Muscle layer of duodenum (tissue), 2 donors: ENCODE measurements at regions not wholly inside any gene's neighbourhood (a gene's known extent, or its start where the extent isn't known, plus 50 kb on each side); places are given as distances from the start of the nearest gene placed in this dataset.

Experiments used
- H3K27ac ChIP-seq: one replicate; pipeline ENCODE4 v1.7.0; 2013; ENCODE audit warnings: mild to moderate bottlenecking, low read length
- H3K27me3 ChIP-seq: one replicate; pipeline ENCODE4 v1.7.0; 2013; ENCODE audit warnings: low read depth, mild to moderate bottlenecking, control low read depth, low read length
- H3K36me3 ChIP-seq, 2 donors: one replicate each; pipeline ENCODE4 v1.7.0; 2013; ENCODE audit warnings: low read length in 2 of 2, control low read depth in 1 of 2, mild to moderate bottlenecking in 1 of 2; ENCODE audit not compliant: insufficient read depth in 2 of 2, control insufficient read depth in 1 of 2
- H3K4me1 ChIP-seq, 2 donors: one replicate each; pipeline ENCODE4 v1.7.0; 2013; ENCODE audit warnings: low read length in 2 of 2, mild to moderate bottlenecking in 2 of 2, control low read depth in 1 of 2, moderate library complexity in 1 of 2; ENCODE audit not compliant: insufficient read depth in 2 of 2, control insufficient read depth in 1 of 2
- H3K4me3 ChIP-seq, 2 donors: one replicate each; pipeline ENCODE4 v1.7.0; 2013; ENCODE audit warnings: low read length in 2 of 2, low read depth in 1 of 2, mild to moderate bottlenecking in 1 of 2
- H3K9me3 ChIP-seq, 2 donors: one replicate each; pipeline ENCODE4 v1.7.0; 2013; ENCODE audit warnings: low read length in 2 of 2, control low read depth in 1 of 2, mild to moderate bottlenecking in 1 of 2; ENCODE audit not compliant: control insufficient read depth in 1 of 2
- donor health status: healthy.

DNA sequence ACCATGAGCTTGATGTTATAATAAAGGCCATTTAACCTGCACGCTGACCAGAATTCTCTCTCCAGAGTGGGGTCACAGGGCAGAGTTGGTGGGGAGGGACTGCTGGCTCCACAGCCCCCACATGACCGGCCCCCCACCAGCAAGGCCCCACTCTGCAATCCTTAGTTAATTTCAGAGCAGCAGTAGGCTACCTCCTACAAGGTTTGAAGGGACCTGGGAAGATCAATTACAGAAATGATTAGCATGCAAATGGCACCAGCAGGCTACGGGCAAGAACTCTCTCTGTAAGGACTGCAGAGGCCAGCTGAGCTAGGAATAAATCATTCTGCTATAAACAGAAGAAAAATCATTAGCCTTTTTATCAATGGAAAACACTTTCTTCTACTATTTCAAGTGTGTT lies 135.3 kb downstream of the C1D start:
- Histone ChIP-seq H3K36me3 (no peaks in the 10 kb centered on the region), H3K27me3 (no peaks in the 10 kb centered on the region), H3K4me3 (no peak overlapping the region), H3K4me1 (no peaks in the 10 kb centered on the region), H3K9me3 (no peaks in the 10 kb centered on the region), H3K27ac (no peak overlapping the region)

- Histone ChIP-seq H3K36me3 (no peaks in the 10 kb centered on the region), H3K4me3 (no peak overlapping the region), H3K4me1 (no peaks in the 10 kb centered on the region), H3K27me3 (no peaks in the 10 kb centered on the region), H3K27ac (no peak overlapping the region), H3K9me3 (no peaks in the 10 kb centered on the region)
These were observed 132.6 kb downstream of the C1D start for GRCh38 chr2:67930156-67930555.

DNA sequence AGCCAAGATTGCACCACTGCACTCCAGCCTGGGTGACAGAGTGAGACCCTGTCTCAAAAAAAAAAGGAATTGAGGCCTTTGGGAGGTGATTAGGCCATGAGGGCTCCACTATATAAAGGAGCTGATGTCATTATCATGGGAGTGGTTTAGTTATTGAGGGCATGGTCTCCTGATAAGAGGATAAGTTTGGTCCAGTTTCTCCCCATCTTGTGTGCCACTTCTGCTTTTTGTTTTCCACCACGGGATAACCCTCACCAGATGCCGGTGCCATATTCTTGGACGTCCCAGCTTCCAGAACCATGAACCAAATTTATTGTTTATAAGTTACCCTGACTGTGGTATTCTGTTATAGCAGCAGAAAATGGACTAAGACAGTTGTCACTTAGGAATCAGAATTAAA lies 125.8 kb downstream of the C1D start:
- Histone ChIP-seq H3K4me1 (no peaks in the 10 kb centered on the region), H3K36me3 (no peaks in the 10 kb centered on the region), H3K27me3 (no peaks in the 10 kb centered on the region), H3K4me3 (no peak overlapping the region), H3K9me3 (no peaks in the 10 kb centered on the region), H3K27ac (no peak overlapping the region)

DNA sequence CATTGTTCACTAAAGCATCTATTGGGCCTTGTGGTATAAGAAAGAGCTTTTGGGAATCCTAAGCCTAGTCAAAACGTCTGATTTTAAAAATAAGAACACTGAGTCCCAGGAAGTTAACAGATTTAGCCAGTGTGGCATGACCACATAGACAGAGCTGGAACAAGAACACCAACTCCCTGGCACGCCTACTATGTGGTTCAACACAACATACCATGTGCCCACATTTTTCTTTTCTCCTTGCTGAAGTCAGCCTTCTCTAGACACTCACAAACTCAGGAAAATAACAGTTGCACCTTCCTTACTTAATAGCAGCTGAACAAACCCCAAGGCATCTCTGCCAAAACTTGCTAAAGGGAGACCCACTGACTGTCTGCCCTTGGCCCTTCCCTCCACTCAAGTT lies 124.8 kb downstream of the C1D start:
- Histone ChIP-seq H3K27me3 (no peaks in the 10 kb centered on the region), H3K4me3 (no peak overlapping the region), H3K36me3 (no peaks in the 10 kb centered on the region), H3K27ac (no peak overlapping the region), H3K4me1 (no peaks in the 10 kb centered on the region), H3K9me3 (no peaks in the 10 kb centered on the region)

GRCh38 chr2:67945056-67945455 lies 117.7 kb downstream of the C1D start:
- Histone ChIP-seq H3K27ac (no peak overlapping the region), H3K36me3 (no peaks in the 10 kb centered on the region), H3K4me3 (no peak overlapping the region), H3K9me3 (no peaks in the 10 kb centered on the region), H3K4me1 (no peaks in the 10 kb centered on the region), H3K27me3 (no peaks in the 10 kb centered on the region)

DNA sequence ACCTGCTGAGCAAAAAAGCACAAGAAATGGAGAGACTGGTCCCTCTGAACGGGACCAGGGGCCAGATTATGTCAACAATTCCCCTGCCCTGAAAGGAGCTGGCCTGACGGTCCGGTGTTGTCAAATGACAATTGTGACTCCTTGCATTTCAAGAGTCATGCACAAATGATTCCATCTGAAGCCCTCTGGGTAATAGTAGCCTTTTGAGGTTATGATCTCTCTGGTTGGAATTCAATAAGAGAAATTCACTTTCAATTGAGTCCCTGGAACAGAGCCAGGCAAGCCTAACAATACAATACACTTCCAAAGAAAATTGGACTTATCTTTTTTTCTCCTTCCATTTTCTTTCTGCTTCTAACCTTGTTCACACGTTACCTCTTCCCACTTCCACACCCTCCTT lies 116.9 kb downstream of the C1D start:
- H3K27me3 ChIP-seq: no peaks in the 10 kb centered on the region
- no peaks in the 10 kb centered on the region for H3K4me1 ChIP-seq
- H3K27ac ChIP-seq: no peak overlapping the region
- H3K9me3 ChIP-seq: no peaks in the 10 kb centered on the region
- H3K36me3 ChIP-seq: no peaks in the 10 kb centered on the region
- no peak overlapping the region for H3K4me3 ChIP-seq

DNA sequence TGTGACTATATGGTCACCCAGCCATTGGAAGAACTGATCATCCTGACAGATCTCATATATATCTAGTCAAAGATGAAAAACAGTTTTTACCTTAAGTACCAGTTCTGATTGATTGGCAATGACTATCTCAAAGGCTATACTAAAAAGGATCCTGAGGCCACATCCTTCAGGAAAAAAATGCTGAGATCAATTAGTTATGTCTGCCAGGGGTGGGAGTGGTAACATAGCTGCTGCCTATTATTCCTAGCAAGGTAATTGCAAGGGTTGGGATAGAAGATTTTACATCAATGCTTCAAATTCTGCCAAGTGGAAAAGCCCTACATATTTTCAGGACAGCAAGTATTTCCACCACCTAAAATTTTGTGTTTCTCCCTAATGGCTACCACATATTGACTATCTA lies 114.7 kb downstream of the C1D start:
- Histone ChIP-seq H3K27ac (no peak overlapping the region), H3K27me3 (no peaks in the 10 kb centered on the region), H3K4me3 (no peak overlapping the region), H3K4me1 (no peaks in the 10 kb centered on the region), H3K9me3 (no peaks in the 10 kb centered on the region), H3K36me3 (no peaks in the 10 kb centered on the region)

DNA sequence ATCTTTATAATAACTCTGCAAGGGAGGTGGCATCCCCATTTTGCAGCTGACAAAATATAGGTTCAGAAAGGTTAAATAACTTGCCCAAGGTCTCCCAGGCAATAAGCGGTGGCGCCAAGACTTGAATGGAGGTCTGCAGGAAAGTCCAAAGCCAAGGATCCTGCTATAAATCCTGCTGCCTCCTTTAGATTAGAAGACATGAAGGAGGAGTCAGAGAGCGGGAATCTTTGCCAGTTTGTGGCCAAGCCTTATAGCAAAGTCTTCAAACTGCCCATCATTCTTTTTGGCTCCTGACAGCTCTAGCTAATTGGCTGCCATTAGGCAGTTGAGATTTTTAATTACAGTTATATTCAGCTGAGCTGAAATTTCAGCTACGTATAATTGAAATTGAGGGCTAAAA lies 114.3 kb downstream of the C1D start:
- no peak overlapping the region for H3K27ac ChIP-seq
- H3K9me3 ChIP-seq: no peaks in the 10 kb centered on the region
- no peaks in the 10 kb centered on the region for H3K4me1 ChIP-seq
- H3K27me3 ChIP-seq: no peaks in the 10 kb centered on the region
- H3K36me3 ChIP-seq: no peaks in the 10 kb centered on the region
- H3K4me3 ChIP-seq: no peak overlapping the region

- Histone ChIP-seq H3K27me3 (no peaks in the 10 kb centered on the region), H3K9me3 (no peaks in the 10 kb centered on the region), H3K36me3 (no peaks in the 10 kb centered on the region), H3K27ac (no peak overlapping the region), H3K4me3 (no peak overlapping the region), H3K4me1 (no peaks in the 10 kb centered on the region)
These were observed 112.8 kb downstream of the C1D start for GRCh38 chr2:67950018-67950417.

DNA sequence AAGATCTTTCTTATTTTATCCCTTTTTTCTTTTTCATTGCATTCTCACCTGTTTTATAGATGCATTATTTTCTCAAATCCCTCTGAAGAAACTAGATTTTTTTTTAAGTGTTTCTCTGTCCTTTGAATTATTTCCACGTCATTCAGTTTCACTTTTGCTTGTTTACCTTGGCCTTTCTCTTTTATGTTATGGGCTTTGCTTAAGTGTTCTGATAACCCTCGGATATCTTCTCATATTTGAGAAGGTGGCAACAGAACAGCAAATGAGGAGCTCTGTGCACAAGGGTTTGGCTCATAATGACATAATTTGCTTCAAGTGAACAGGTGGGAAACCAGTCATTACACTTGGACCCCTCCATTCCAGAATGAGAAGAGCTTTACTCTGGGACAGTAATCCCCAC lies 111.9 kb downstream of the C1D start:
- Histone ChIP-seq H3K27ac (no peak overlapping the region), H3K36me3 (no peaks in the 10 kb centered on the region), H3K9me3 (no peaks in the 10 kb centered on the region), H3K27me3 (no peaks in the 10 kb centered on the region), H3K4me3 (no peak overlapping the region), H3K4me1 (no peaks in the 10 kb centered on the region)

GRCh38 chr2:67952066-67952465 lies 110.7 kb downstream of the C1D start:
- no peaks in the 10 kb centered on the region for H3K9me3 ChIP-seq
- H3K4me1 ChIP-seq: no peaks in the 10 kb centered on the region
- H3K4me3 ChIP-seq: no peak overlapping the region
- no peak overlapping the region for H3K27ac ChIP-seq
- no peaks in the 10 kb centered on the region for H3K27me3 ChIP-seq
- no peaks in the 10 kb centered on the region for H3K36me3 ChIP-seq

- Histone ChIP-seq H3K4me3 (no peak overlapping the region), H3K4me1 (no peaks in the 10 kb centered on the region), H3K36me3 (no peaks in the 10 kb centered on the region), H3K9me3 (peaks cover 4 to 5% of the 10 kb centered on the region in 2 donors), H3K27ac (no peak overlapping the region), H3K27me3 (no peaks in the 10 kb centered on the region)
These were observed 108.6 kb downstream of the C1D start for GRCh38 chr2:67954093-67954748.
